ENCODE measurements at regions not wholly inside any gene's neighbourhood (a gene's known extent, or its start where the extent isn't known, plus 50 kb on each side); places are given as distances from the start of the nearest gene placed in this dataset. TPM values are rescaled to one million over a fixed set of nuclear protein-coding genes. Genes with fewer than 3 reads are reported as not detected.

DNA sequence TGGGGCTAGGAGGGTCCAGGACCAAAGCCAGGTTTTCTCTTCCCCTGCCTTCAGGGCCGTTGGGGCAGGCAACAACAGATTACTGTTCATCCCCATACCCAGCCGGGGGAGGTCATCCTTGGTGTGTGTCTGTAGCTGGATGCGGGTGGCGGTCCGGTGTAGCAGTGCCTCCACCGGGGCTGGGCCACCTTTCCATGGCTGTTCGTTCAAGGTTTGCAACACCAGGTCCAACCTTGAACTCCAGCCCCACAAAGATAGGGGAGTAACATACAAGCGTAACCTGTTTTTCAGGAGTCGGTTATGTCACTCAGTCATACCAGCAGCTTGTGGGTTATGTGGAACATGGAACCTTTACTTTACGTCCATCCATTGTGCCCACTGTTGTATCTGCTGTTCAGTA lies 58.5 kb upstream of the FAM120A start:
- no peaks in the 10 kb centered on the region for H3K4me1 ChIP-seq (ENCODE audit: control insufficient read depth, extremely low read depth, insufficient read depth, low read length)
- H3K36me3 ChIP-seq (ENCODE audit: control insufficient read depth in 2 of 2, extremely low read depth in 1 of 2, insufficient read depth in 2 of 2, low read length in 2 of 2) = no peaks in the 10 kb centered on the region
- peaks cover 2 to 4% of the 10 kb centered on the region in 2 experiments for H3K27me3 ChIP-seq (ENCODE audit: control insufficient read depth in 2 of 2, insufficient read depth in 2 of 2, low read length in 2 of 2)
- intact Hi-C loops (cut with micrococcal nuclease) = no loop called here
- no peak for TF ChIP-seq GATA2 (IDR thresholded peaks at IDR 0.05; ENCODE audit: insufficient read depth, insufficient read length, low read depth, low read length)
- TF ChIP-seq, protein P1, sequence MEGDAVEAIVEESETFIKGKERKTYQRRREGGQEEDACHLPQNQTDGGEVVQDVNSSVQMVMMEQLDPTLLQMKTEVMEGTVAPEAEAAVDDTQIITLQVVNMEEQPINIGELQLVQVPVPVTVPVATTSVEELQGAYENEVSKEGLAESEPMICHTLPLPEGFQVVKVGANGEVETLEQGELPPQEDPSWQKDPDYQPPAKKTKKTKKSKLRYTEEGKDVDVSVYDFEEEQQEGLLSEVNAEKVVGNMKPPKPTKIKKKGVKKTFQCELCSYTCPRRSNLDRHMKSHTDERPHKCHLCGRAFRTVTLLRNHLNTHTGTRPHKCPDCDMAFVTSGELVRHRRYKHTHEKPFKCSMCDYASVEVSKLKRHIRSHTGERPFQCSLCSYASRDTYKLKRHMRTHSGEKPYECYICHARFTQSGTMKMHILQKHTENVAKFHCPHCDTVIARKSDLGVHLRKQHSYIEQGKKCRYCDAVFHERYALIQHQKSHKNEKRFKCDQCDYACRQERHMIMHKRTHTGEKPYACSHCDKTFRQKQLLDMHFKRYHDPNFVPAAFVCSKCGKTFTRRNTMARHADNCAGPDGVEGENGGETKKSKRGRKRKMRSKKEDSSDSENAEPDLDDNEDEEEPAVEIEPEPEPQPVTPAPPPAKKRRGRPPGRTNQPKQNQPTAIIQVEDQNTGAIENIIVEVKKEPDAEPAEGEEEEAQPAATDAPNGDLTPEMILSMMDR (IDR thresholded peaks at IDR 0.05; ENCODE audit: extremely low read depth in 1 of 2, insufficient read depth in 1 of 2, low read depth in 1 of 2, low read length in 2 of 2) = no peak
- no peak for TF ChIP-seq POLR2A (IDR thresholded peaks at IDR 0.05; ENCODE audit: low read depth, low read length)
- no peak for TF ChIP-seq EZH2 (IDR thresholded peaks at IDR 0.05; ENCODE audit: borderline replicate concordance, low read depth, low read length, severe bottlenecking)
- no peak for TF ChIP-seq JUN (IDR thresholded peaks at IDR 0.05; ENCODE audit: borderline replicate concordance, insufficient read depth, insufficient read length, low read depth)
- TF ChIP-seq, protein P2, sequence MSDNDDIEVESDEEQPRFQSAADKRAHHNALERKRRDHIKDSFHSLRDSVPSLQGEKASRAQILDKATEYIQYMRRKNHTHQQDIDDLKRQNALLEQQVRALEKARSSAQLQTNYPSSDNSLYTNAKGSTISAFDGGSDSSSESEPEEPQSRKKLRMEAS (IDR thresholded peaks at IDR 0.05; ENCODE audit: insufficient read depth, insufficient read length) = no peak
- TF ChIP-seq MYC (IDR thresholded peaks at IDR 0.05; ENCODE audit: low read depth, low read length) = no peak
- no peak for TF ChIP-seq FOS (IDR thresholded peaks at IDR 0.05; ENCODE audit: borderline replicate concordance, insufficient read depth, low read length)
- no peak for TF ChIP-seq POLR2AphosphoS5 (IDR thresholded peaks at IDR 0.05; ENCODE audit: insufficient read depth, low read depth, low read length)
- no peak for FAIRE-seq
- ChIA-PET POLR2A (no interaction called here), CTCF (interaction anchor here (0.8 kb wide), 1 partner anchor 173 kb away, joined by 4 read pairs; no protein-coding TSS in a partner anchor)
- no peaks in the 10 kb centered on the region for H4K20me1 ChIP-seq (replicated peaks; ENCODE audit: control insufficient read depth, extremely low read depth, insufficient read depth, low read length)
- H3K27ac ChIP-seq (ENCODE audit: insufficient read depth, low read depth, low read length) = no peak overlapping the region
- dilution Hi-C loops (cut with MboI; ENCODE audit: extremely low pct_ligation_motif_present, low sequenced_read_pairs) = no loop called here
- no peak overlapping the region for H3K4me2 ChIP-seq (ENCODE audit: insufficient read depth, low read length)
- H3K79me2 ChIP-seq (ENCODE audit: control insufficient read depth, insufficient read depth, low read length) = no peaks in the 10 kb centered on the region
- H3K4me3 ChIP-seq (replicated peaks in 1 of 3; ENCODE audit: insufficient read depth in 1 of 3, low read depth in 1 of 3, low read length in 3 of 3) = no peak overlapping the region
- no peaks in the 10 kb centered on the region for H3K9me3 ChIP-seq (replicated peaks; ENCODE audit: control insufficient read depth, insufficient read depth, low read length)
- H3K9ac ChIP-seq (replicated peaks; ENCODE audit: extremely low read depth, insufficient read depth, low read length) = no peak overlapping the region
- no peak for DNase-seq (ENCODE audit: low read depth, low spot score)
- H3K9me1 ChIP-seq (replicated peaks; ENCODE audit: control insufficient read depth, extremely low read depth, insufficient read depth, low read length) = no peaks in the 10 kb centered on the region
- no peak overlapping the region for H2AFZ ChIP-seq (ENCODE audit: low read depth, low read length)
- BruUV-seq (replicated peaks) = no TSS peak

Small RNAs in the stretch of these regions (small RNA-seq; reads per million reads assigned to genes)
- not detected for gene RNU6-829P (ENCODE audit: insufficient read depth, insufficient read length, low read depth, low replicate concordance)

Data from endothelial cell of umbilical vein (primary cell).